RWPE1 (cell line): ENCODE measurements at regions not wholly inside any gene's neighbourhood (a gene's known extent, or its start where the extent isn't known, plus 50 kb on each side); places are given as distances from the start of the nearest gene placed in this dataset.

Source experiments
- CTCF ChIA-PET: fragments of 350-600 bp; sonication (Branson Sonifier 250); formaldehyde crosslinking; extraction: SDS; loops from one replicate; lab custom pipeline; 2021; lab: Yijun Ruan, JAX
- POLR2A ChIA-PET: fragments of 400-600 bp; formaldehyde crosslinking; extraction: SDS; loops from one replicate; lab custom pipeline; 2020; ENCODE audit warnings: antibody characterized with exemption; ENCODE audit not compliant: low non-redundant PET; lab: Yijun Ruan, JAX
- DNase-seq: peaks from one replicate; pipeline ENCODE4 v3.0.0; 2012; ENCODE audit warnings: low spot score
- H3K27ac ChIP-seq: fragments of 450-650 bp; 2 replicates; pipeline ENCODE4 v1.5.1; 2017
- CTCF ChIP-seq: fragments of 450-650 bp; conservative IDR thresholded peaks from 2 replicates; pipeline ENCODE4 v1.5.1; 2017; ENCODE audit warnings: low read depth, mild to moderate bottlenecking

- H3K27ac ChIP-seq: no peak overlapping the region
- no peak for TF ChIP-seq CTCF
- ChIA-PET CTCF (interaction anchor here (0.9 kb wide), 1 partner anchor 10 kb away, joined by 3 read pairs; no protein-coding TSS in a partner anchor), POLR2A (no interaction called here)
- DNase-seq: no peak
These were observed 298.9 kb upstream of the NR2F2 start for GRCh38 chr15:96031426-96032110.

- no peak for TF ChIP-seq CTCF
- no peak overlapping the region for H3K27ac ChIP-seq
- CTCF ChIA-PET: interaction anchor here (0.6 kb wide), 1 partner anchor 84 kb away, joined by 3 read pairs; no protein-coding TSS in a partner anchor
- no peak for DNase-seq
- POLR2A ChIA-PET: no interaction called here
These were observed 295.4 kb upstream of the NR2F2 start for GRCh38 chr15:96035091-96035490.

GRCh38 chr15:96035635-96036034 lies 294.9 kb upstream of the NR2F2 start:
- no peak for TF ChIP-seq CTCF
- ChIA-PET POLR2A (no interaction called here), CTCF (no interaction called here)
- no peak overlapping the region for H3K27ac ChIP-seq
- no peak for DNase-seq

- DNase-seq: no peak
- ChIA-PET CTCF (no interaction called here), POLR2A (no interaction called here)
- no peak overlapping the region for H3K27ac ChIP-seq
- no peak for TF ChIP-seq CTCF
These were observed 292.9 kb upstream of the NR2F2 start for GRCh38 chr15:96037584-96037983.

GRCh38 chr15:96038131-96038530 lies 292.4 kb upstream of the NR2F2 start:
- POLR2A ChIA-PET: no interaction called here
- CTCF ChIA-PET: no interaction called here
- no peak for DNase-seq
- no peak overlapping the region for H3K27ac ChIP-seq
- TF ChIP-seq CTCF: no peak

- POLR2A ChIA-PET: no interaction called here
- no peak for TF ChIP-seq CTCF
- CTCF ChIA-PET: no interaction called here
- no peak overlapping the region for H3K27ac ChIP-seq
- no peak for DNase-seq
These were observed 291.9 kb upstream of the NR2F2 start for GRCh38 chr15:96038650-96039049.
